SK-MEL-5 (cell line): ENCODE measurements at regions not wholly inside any gene's neighbourhood (a gene's known extent, or its start where the extent isn't known, plus 50 kb on each side); places are given as distances from the start of the nearest gene placed in this dataset.

Experiments
- DNase-seq: peaks from one replicate; pipeline ENCODE4 v3.0.0-alpha.2; 2016; ENCODE audit warnings: low read depth, low spot score
- in situ Hi-C: cut with HindIII; loops from 2 replicates; pipeline ENCODE4 v1.10.0; 2016; ENCODE audit warnings: low sequenced_read_pairs, high pct_unique_total_duplicates, low pct_unique_long_range_greater_than_20kb

DNA sequence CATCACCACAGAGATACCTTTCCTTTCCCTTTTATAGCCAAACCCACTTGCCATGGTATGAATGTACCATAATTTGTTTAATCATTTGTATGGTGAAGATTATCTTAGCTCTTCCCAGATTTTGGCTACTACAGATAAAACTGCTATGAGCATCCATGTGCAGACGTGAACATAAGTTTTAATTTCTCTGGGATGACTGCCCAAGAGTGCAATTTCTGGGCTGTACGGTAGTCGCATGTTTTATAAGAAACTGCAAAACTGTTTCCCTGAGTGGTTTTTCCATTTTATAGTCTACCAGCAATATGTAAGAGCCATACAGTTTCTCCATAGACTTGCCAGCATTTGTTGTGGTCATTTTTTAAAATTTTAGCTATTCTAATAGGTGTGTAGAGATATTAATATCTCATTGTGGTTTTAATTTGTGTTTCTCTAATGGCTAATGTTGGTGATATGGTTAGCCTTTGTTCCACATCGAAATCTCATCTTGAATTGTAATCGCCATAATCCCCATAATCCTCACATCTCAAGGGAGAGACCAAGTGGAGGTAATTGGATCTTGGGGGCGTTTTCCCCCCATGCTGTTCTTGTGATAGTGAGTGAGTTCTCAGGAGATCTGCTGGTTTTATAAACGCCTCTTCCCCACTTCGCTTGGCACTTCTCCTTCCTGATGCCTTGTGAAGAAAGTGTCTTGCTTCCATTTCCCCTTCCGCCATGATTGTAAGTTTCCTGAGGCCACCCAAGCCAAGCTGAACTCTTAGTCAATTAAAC lies 628.5 kb upstream of the KLHL29 start:
- in situ Hi-C loops, result no loop called here
- DNase-seq, result no peak

DNA sequence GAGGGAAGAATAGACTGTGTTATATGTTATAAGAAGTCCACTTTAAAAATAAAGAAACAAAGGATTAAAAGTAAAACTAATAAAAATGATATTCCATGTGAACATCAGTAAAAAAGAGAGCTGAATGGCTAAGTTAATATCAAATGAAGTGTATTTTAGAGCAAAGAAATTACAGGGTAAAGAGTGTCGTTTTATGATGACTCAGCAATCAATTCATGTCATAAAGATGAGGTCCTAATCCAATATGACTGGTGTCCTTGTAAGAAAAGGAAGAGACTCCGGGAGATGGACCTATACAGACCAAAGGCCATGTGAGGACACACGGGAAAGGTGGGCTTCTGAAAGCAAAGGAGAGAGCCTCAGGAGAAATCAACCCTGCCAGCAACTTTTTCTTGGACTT lies 615.5 kb upstream of the KLHL29 start:
- no peak for DNase-seq
- in situ Hi-C loops, result no loop called here

DNA sequence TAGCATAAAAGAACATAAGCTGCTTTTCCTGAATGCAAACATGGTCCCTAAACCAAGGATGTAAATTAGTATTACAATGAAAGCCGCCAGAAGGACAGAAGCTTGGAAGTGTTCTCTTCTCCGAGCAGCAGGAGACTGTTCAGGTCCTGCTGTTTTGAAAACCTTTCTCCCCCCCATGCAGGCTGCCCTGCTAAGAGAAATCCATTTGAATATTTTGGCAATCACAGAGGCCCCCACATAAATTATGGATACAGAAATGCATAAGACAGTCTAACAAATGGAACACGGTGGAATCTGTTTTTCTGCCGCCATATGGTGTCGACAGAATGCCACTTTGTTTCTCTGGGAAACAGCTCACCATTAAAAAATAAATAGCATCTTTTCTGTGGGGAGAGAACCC lies 600.4 kb upstream of the KLHL29 start:
- no peak for DNase-seq
- in situ Hi-C loops, result no loop called here

DNA sequence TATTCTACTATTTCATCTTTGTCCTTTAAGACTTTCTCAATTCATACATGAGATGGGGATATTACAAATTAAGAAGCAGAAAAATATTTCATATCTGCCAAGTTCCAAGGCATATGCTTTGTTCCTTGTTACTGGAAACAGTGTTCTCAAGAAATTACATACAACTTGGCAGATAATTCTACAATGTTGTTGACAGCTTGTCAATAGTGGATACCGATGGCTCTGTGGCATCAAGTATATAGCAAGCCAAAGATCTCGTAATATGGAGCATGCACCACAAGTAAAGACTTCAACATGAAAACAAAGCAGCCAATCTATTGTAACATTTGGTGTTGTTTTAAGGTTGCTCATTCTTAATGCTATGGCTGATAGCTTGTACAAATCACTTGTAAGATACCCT lies 598.2 kb upstream of the KLHL29 start:
- no peak for DNase-seq
- in situ Hi-C loops, result no loop called here

DNA sequence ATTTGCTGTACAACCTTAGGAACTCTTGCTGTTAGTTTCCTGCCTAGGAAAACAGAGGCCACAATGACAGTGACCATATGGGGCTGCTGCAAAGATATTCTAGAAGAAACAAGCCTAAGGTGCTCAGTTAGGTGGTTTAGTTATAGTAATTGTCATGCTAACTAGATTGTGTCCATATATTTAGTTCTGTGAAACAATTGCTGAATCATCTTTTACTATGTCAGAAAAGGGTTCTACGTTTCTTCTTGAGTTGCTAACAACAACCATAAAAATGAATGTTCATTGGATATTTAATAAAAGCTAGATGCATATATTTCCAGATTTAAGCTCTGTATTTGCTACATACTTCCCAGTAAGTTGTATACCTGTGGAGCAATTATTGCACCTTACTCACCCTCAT lies 597.2 kb upstream of the KLHL29 start:
- in situ Hi-C loops, result no loop called here
- no peak for DNase-seq

DNA sequence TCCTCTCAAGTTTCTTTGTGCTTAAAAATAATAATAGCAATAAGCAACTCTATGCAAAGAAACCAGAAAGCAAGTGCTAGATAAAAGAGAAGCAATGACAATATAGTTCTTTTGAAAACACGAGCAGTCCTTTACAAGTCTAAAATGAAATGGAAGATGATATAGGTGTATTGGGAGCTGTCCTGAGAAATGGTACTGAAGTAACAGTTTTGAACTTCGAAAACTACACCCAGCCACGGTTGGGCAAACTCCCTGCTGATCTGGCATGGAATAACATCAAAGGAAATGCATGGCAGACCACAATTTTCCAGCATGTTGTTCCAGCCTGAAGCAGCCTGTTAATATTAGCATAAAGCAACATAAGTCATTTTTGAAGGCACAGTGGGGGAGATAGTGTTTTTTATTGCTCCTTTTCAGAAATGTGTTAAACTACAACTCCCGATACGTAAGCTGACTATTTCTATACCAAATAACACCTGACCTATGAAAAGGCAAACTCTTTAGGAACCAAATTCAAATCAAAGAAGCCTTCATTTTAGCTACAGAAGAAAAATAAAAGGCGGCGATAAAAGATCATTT lies 596.1 kb upstream of the KLHL29 start:
- no peak for DNase-seq
- in situ Hi-C loops, result no loop called here

DNA sequence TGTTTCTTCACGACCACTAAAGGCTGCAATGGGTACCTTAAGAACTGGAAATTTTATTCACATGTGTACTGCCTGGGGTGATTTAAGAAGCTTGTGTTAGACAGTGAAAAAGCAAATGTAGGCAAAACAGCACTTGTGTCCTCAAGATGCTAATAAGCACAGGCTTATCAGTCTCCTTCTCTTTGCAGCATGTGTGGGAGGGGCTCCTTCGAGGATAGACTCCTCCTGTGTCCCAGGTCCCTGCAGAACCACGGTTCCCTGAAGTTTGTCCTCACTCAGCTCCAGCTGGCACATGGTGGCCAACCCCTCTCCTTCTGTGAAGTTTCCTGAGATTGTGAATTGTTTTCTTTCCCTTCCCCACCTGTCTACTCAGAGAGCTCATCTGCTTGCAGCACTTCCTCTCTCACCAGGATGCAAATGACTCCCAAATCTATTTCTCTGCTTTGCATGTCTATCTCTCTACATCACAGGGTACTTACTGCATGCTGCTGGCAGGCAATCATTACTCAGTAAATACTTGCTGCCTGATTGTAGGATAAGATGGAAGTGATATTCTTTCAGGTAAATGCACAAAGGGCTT lies 589.6 kb upstream of the KLHL29 start:
- in situ Hi-C loops, result no loop called here
- DNase-seq, result no peak

DNA sequence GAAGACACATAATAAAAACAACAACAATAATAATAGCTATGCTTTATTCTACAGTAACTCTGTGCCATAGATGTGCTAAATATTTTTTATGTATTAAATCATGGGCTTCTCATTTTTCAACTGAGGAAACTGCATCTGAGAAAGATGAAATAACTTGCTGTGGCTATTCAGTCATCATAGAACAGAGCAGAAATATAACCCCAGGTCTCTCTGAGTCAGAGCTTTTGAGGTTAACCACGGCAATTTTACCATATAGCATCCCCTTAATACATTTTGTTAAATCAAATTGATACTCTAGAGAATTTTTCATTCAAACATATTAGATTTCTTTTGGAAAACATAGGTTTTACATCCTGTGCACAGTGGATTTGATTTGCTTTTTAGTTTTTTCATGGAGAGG lies 586.6 kb upstream of the KLHL29 start:
- DNase-seq, result no peak
- in situ Hi-C loops, result no loop called here

DNA sequence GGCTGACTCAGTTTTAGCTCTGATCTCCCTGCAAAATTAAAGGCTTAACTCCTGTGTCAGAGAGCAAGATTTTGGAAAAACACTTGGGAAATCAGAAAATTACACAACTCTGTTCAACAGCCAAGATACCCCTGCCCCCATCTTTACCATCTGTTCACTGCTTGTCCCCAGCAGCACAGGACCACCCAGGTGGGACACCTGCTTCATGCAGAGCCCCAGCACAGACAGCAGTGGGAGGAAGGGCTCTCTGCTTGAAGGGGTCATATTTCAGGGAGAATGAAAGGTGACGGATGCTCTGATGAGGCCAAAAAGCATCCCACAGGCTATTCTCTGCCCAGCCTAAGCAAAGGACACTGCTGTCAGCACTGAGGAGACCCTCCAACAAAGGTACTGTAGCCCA lies 584.6 kb upstream of the KLHL29 start:
- no peak for DNase-seq
- in situ Hi-C loops, result no loop called here

DNA sequence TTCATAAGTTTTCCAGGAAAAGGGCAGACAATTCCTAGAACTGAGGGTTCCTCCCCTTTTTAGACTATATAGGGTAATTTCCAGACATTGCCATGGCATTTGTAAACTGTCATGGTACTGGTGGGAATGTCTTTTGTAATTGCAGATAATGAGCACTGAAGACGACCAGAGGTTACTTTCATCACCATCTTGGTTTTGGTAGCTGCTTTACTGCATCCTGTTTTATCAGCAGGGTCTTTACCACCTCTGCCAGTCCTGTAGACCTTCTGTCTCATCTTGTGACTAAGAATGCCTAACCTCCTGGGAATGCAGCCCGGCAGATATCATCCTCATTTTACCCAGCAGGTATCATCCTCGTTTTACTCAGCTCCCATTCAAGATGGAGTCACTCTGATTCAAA lies 583.9 kb upstream of the KLHL29 start:
- in situ Hi-C loops, result no loop called here
- no peak for DNase-seq

DNA sequence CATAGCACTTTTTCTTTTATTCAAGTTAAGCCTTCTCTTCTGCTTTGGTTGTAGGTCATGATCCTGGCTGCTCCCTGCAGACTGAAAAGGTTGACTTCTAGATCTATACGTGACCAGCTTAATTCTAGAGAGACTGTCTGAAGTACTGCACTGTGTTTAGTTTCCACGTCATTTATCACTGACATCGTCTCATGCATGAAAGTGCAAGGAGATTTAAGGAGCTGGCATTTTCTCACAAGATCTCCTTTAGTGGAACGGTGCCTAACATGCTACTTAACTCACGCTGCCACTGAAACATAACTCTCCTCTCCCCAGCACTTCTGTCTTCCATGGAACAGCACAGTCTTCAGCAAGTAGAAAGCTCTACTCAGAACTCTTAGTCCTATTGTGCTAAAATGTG lies 583.0 kb upstream of the KLHL29 start:
- in situ Hi-C loops, result no loop called here
- DNase-seq, result no peak

DNA sequence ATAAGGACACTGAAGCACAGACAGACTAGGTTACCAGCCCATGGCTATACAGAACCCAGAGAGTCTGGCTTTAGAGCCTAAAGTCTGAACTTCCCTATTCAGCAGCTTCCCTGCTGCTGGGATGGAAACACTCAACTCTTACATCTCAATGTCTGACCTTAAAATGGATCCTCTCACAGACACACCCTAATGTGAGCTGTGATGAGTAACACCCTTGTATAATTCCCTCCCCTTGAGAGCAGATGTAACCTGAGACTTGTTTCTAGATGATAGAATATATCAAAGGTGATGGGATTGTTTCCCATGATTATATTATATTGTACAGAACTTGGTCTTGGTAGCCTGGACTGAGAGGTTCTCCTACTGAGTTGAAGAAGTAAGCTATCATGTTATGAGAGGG lies 577.1 kb upstream of the KLHL29 start:
- in situ Hi-C loops, result no loop called here
- DNase-seq, result no peak

DNA sequence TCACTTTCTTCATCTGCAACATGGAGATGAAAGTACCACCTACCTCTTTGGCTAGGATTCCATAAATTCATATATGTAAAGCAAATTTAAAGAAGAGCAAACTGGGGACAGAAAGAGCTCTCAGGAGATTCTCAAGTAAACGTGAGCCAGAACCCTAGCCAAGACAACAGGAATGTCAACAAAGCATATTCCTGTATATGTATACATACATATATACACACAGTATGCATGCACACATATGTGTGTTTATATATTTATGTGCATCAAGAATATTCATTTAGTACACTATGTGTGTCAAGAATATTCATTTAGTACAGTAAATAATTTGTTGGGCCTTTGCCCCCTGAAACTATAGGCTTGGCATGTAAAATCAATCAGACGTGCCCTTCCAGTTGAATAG lies 574.4 kb upstream of the KLHL29 start:
- no peak for DNase-seq
- in situ Hi-C loops, result no loop called here

DNA sequence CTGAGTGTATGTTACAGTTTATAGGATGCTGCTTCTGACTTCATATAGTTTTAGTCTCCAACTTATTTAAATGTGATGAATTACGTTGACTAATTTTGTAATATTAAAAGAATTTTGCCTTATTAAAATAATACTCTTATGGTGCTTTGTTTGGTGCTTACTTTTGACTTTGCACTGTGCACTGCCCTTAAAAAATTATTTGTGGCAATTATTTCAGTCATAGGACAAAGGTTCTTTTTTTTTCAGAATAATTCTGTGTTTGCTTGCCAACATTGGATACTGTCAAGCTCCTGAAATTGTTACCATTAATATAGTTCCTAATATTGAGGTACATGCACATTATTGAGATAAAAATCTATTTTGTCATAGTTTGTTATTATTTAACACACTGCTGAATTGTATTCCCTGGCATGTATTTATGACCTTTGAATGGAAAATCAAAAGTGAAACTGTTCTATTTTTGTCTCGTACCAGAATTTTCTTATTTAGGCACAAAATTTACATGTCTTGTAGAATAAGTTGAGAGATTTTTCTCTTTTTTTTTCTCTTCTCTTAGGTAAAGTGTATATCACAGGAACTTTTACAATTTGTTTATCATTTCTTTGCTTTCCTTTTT lies 572.8 kb upstream of the KLHL29 start:
- in situ Hi-C loops, result no loop called here
- DNase-seq, result no peak

DNA sequence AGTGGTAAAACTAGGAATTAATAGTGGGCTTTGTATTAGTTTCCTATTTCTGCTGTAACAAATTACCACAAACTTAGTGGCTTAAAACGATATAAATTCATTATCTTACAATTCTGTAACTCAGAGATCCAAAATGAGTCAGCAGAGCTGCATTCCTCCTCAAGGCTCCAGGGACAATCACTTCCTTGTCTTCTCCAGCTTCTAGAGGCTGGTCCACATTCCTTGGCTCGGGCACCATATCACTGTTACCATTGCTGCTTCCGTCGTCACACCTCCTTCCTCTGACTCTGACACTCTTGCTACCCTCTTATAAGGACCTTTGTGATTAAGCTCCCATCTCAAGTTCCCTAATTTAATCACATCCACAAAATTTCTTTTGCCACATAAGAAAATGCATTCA lies 567.8 kb upstream of the KLHL29 start:
- DNase-seq, result peak; percentile 93
- in situ Hi-C loops, result no loop called here

DNA sequence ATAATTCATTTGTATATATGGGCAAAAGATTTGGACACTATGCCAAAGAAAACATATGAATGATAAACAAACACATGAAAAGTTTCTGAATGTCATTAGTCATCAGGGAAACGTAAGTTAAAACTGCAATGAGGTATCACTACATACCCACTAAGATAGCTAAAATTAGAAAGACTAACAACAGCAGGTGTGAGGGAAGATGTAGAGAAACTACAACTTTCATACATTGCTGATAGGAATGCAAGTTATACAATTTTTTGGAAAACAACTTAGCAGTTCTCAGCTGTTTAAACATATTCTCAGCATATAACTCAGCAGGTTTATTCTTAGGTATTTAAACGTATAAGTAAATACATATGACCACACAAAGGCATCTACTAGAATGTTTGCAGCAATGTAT lies 563.5 kb upstream of the KLHL29 start:
- in situ Hi-C loops, result no loop called here
- no peak for DNase-seq

DNA sequence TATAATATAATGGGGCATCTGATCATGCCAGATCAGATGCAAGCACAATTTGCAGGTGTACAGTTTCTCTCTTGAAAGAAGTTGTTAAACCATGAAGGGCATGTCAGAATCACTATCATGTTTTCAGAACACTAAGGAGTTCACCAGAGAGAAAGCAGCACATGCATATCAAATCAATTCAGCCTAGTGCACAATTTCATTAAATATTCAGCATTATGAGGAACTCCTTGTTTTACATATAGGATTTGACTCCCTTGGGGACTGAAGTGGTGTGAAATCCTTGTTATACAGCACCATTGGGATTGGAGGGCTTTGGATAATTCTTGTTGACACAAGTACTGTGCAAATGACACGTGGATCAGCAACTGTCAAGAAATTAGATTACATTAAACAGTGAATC lies 562.1 kb upstream of the KLHL29 start:
- in situ Hi-C loops, result no loop called here

DNA sequence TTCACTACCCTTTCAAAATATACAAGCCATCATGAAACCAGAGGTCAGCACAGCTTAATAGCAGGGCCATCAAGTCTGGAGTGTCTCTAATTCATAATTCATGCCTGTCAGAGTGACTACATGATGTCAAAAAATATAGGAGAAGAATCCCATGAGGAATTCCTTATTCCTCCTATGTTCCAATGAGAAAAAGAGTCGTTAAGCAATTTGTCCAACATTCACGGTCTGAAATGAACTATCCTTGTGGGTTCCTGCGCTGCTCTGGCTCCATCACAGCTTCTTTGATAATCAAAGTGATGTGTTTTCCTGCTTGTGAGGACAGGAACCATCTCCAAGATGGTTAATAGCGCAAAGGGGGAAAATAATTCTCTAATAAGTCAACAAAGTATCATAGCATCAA lies 560.4 kb upstream of the KLHL29 start:
- in situ Hi-C loops, result no loop called here
- DNase-seq, result no peak

More for the DNA sequence above, 562.1 kb upstream of the KLHL29 start:
- no peak for DNase-seq

DNA sequence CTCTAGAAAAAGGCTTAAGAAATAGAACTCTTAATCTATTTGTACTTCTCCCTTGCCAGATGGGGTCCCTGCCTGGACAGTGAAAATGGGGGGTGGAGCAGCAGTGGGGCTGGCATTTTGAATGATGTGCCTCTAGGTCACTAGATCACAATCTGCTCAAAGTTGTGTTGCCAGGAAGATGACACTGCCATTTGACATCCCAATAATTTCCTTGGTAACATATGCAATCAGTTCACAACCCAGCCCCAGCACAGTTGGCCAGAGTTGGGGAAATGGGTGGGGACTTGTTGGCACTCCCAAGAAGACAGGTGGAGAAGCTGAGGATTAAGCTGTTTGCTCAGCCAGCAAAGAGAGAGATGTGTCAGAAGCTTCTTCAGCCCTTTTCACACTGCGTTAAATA lies 558.3 kb upstream of the KLHL29 start:
- no peak for DNase-seq
- in situ Hi-C loops, result no loop called here
